Uterus (tissue), 3 donors: ENCODE measurements at regions not wholly inside any gene's neighbourhood (a gene's known extent, or its start where the extent isn't known, plus 50 kb on each side); places are given as distances from the start of the nearest gene placed in this dataset.

ENCODE experiments used
- DNase-seq, 2 donors: peaks; one replicate each; pipeline ENCODE4 v3.0.0-alpha.2; 2019 to 2020
- H3K27ac ChIP-seq, 2 donors: fragments of 200-600 bp; sonication (generic); 1 replicate in 1 of 2; 2 replicates in 1 of 2; pipeline ENCODE4 v1.5.1; 2016 to 2018
- H3K27me3 ChIP-seq, 2 donors: fragments of 200-600 bp; sonication (generic); one replicate each; pipeline ENCODE4 v1.5.1; 2018 to 2019; ENCODE audit warnings: control low read depth in 1 of 2
- H3K36me3 ChIP-seq, 2 donors: fragments of 200-600 bp; sonication (generic); one replicate each; pipeline ENCODE4 v1.5.1; 2019; ENCODE audit warnings: control low read depth in 1 of 2
- H3K4me1 ChIP-seq, 2 donors: fragments of 200-600 bp; sonication (generic); one replicate each; pipeline ENCODE4 v1.5.1; 2018 to 2019; ENCODE audit warnings: control low read depth in 1 of 2
- H3K4me3 ChIP-seq, 2 donors: fragments of 200-600 bp; sonication (generic); 1 replicate in 1 of 2; 2 replicates in 1 of 2; pipeline ENCODE4 v1.5.1; 2018 to 2019; ENCODE audit warnings: mild to moderate bottlenecking in 1 of 2
- H3K9me3 ChIP-seq, 2 donors: fragments of 200-600 bp; sonication (generic); one replicate each; pipeline ENCODE4 v1.5.1; 2019; ENCODE audit warnings: control low read depth in 1 of 2
- POLR2A ChIP-seq, 2 donors: fragments of 450-650 bp; IDR thresholded peaks; one replicate each; pipeline ENCODE4 v1.6.1; 2016; ENCODE audit warnings: antibody characterized with exemption in 2 of 2, mild to moderate bottlenecking in 1 of 2, moderate library complexity in 1 of 2
- intact Hi-C: fragments of 100-400 bp; cut with DNase I; formaldehyde crosslinking; loops from one replicate; pipeline ENCODE4 v1.15.1; 2023; ENCODE audit warnings: low total_unique reads
- TF ChIP-seq, protein P1 (sequence below), 4 experiments: fragments of 200-600 bp in 2 of 4; fragments of 450-650 bp in 2 of 4; sonication (generic) in 2 of 4; IDR thresholded peaks; one replicate each; pipeline ENCODE4 v1.5.1; 2016 to 2019; ENCODE audit warnings: antibody characterized with exemption in 4 of 4, mild to moderate bottlenecking in 2 of 4, moderate library complexity in 1 of 4
- donor health status: DM: yes; HTN: yes; CAD: no.

GRCh38 chr9:126238415-126238814 lies 88.2 kb upstream of the MVB12B start:
- H3K9me3 ChIP-seq: peaks cover 0 to 5% of the 10 kb centered on the region in 2 donors
- no peaks in the 10 kb centered on the region for H3K36me3 ChIP-seq
- no peak for DNase-seq
- no peaks in the 10 kb centered on the region for H3K4me1 ChIP-seq
- no peak overlapping the region for H3K4me3 ChIP-seq
- H3K27me3 ChIP-seq: no peaks in the 10 kb centered on the region
- intact Hi-C loops: no loop called here
- TF ChIP-seq, protein P1, sequence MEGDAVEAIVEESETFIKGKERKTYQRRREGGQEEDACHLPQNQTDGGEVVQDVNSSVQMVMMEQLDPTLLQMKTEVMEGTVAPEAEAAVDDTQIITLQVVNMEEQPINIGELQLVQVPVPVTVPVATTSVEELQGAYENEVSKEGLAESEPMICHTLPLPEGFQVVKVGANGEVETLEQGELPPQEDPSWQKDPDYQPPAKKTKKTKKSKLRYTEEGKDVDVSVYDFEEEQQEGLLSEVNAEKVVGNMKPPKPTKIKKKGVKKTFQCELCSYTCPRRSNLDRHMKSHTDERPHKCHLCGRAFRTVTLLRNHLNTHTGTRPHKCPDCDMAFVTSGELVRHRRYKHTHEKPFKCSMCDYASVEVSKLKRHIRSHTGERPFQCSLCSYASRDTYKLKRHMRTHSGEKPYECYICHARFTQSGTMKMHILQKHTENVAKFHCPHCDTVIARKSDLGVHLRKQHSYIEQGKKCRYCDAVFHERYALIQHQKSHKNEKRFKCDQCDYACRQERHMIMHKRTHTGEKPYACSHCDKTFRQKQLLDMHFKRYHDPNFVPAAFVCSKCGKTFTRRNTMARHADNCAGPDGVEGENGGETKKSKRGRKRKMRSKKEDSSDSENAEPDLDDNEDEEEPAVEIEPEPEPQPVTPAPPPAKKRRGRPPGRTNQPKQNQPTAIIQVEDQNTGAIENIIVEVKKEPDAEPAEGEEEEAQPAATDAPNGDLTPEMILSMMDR (IDR thresholded peaks at IDR 0.05): no peak
- TF ChIP-seq POLR2A (IDR thresholded peaks at IDR 0.05): no peak
- H3K27ac ChIP-seq: no peak overlapping the region

DNA sequence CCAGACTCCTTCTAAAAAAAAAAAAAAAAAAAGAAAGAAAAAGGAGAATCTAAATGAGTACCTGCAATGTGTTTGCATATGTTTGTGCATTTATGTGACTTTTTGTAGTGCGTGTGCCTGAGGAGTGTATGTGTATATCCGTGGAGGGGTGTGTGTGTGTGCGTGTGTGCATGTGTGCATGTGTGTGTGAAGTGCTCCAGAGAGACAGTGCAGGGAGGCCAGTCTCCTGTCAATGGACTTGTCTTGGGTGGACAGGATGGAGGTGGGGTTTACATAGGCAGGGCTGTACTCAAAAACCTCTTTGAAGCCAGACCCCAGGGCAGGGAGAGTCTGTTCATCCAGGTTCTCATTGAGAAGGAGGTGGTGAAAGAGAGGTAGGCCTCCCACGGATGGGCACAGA lies 87.1 kb upstream of the MVB12B start:
- intact Hi-C loops: no loop called here
- Histone ChIP-seq H3K9me3 (peaks cover 0 to 8% of the 10 kb centered on the region in 2 donors), H3K36me3 (no peaks in the 10 kb centered on the region), H3K4me3 (no peak overlapping the region), H3K27ac (no peak overlapping the region), H3K27me3 (no peaks in the 10 kb centered on the region), H3K4me1 (no peaks in the 10 kb centered on the region)
- TF ChIP-seq, protein P1 (IDR thresholded peaks at IDR 0.05): no peak
- no peak for TF ChIP-seq POLR2A (IDR thresholded peaks at IDR 0.05)
- DNase-seq: no peak

- H3K4me3 ChIP-seq: no peak overlapping the region
- H3K9me3 ChIP-seq: peaks cover 0 to 8% of the 10 kb centered on the region in 2 donors
- no peaks in the 10 kb centered on the region for H3K4me1 ChIP-seq
- intact Hi-C loops: no loop called here
- no peaks in the 10 kb centered on the region for H3K36me3 ChIP-seq
- DNase-seq: no peak
- TF ChIP-seq POLR2A (IDR thresholded peaks at IDR 0.05): no peak
- TF ChIP-seq, protein P1 (IDR thresholded peaks at IDR 0.05): no peak
- H3K27ac ChIP-seq: no peak overlapping the region
- no peaks in the 10 kb centered on the region for H3K27me3 ChIP-seq
These were observed 85.8 kb upstream of the MVB12B start for GRCh38 chr9:126240835-126241234.

DNA sequence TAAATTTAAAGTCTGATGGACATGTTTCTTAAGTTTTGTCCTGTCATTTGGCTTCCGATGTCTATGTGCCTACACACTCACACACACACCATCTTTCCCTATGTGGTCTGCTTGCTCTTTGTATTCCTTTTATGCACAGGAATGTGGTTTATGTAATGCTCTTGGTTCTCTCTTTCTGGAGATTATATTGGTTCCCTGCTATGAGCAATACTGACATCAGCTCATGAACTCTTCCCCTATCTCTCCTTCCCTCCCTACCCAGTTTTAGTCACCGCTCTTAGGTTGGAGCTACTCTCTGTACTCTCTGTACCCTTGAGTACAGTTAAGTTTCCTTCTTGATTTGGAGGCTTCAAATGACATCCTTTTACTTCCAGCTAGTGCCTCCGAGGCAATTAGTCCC lies 77.9 kb upstream of the MVB12B start:
- peaks cover 0 to under 1% of the 10 kb centered on the region in 2 donors for H3K9me3 ChIP-seq
- TF ChIP-seq POLR2A (IDR thresholded peaks at IDR 0.05): no peak
- TF ChIP-seq, protein P1 (IDR thresholded peaks at IDR 0.05): no peak
- no peaks in the 10 kb centered on the region for H3K27me3 ChIP-seq
- no peaks in the 10 kb centered on the region for H3K36me3 ChIP-seq
- no peak overlapping the region for H3K27ac ChIP-seq
- H3K4me3 ChIP-seq: no peak overlapping the region
- DNase-seq: no peak
- no peaks in the 10 kb centered on the region for H3K4me1 ChIP-seq
- intact Hi-C loops: no loop called here

GRCh38 chr9:126261584-126262356 lies 64.9 kb upstream of the MVB12B start:
- H3K9me3 ChIP-seq: no peaks in the 10 kb centered on the region
- H3K4me1 ChIP-seq: no peaks in the 10 kb centered on the region
- H3K36me3 ChIP-seq: no peaks in the 10 kb centered on the region
- DNase-seq: no peak
- no peak overlapping the region for H3K27ac ChIP-seq
- TF ChIP-seq POLR2A (IDR thresholded peaks at IDR 0.05): no peak
- TF ChIP-seq, protein P1 (IDR thresholded peaks at IDR 0.05): no peak
- H3K4me3 ChIP-seq: no peak overlapping the region
- intact Hi-C loops: no loop called here
- peaks cover 0 to 20% of the 10 kb centered on the region in 2 donors for H3K27me3 ChIP-seq
